ENCODE measurements at regions not wholly inside any gene's neighbourhood (a gene's known extent, or its start where the extent isn't known, plus 50 kb on each side); places are given as distances from the start of the nearest gene placed in this dataset.

GRCh38 chr1:193494368-193494767, 308.0 kb upstream of the B3GALT2 start:
- H3K4me3 ChIP-seq (ENCODE audit: low read length in 3 of 3) = no peak overlapping the region
- no peaks in the 10 kb centered on the region for H3K4me1 ChIP-seq (ENCODE audit: control insufficient read depth in 3 of 3, insufficient read depth in 3 of 3, low read length in 3 of 3)
- H3K27ac ChIP-seq (ENCODE audit: low read depth, low read length) = no peak overlapping the region
- no peaks in the 10 kb centered on the region for H3K27me3 ChIP-seq (ENCODE audit: control insufficient read depth in 3 of 3, insufficient read depth in 3 of 3, low read length in 3 of 3)
- H3K9me3 ChIP-seq (ENCODE audit: control insufficient read depth in 3 of 3, low read length in 3 of 3) = peaks cover 0 to 2% (median 0%) of the 10 kb centered on the region in 3 donors
- H3K9ac ChIP-seq (ENCODE audit: low read depth in 1 of 3, low read length in 3 of 3) = no peak overlapping the region
- no peaks in the 10 kb centered on the region for H3K36me3 ChIP-seq (ENCODE audit: control insufficient read depth in 3 of 3, insufficient read depth in 3 of 3, low read length in 3 of 3)

- H3K27ac ChIP-seq (ENCODE audit: low read depth, low read length) = no peak overlapping the region
Measured at GRCh38 chr1:193489191-193489590, 302.8 kb upstream of the B3GALT2 start.

GRCh38 chr1:193487722-193488121, 301.3 kb upstream of the B3GALT2 start:
- no peak overlapping the region for H3K27ac ChIP-seq (ENCODE audit: low read depth, low read length)
- no peaks in the 10 kb centered on the region for H3K36me3 ChIP-seq (ENCODE audit: control insufficient read depth in 3 of 3, insufficient read depth in 3 of 3, low read length in 3 of 3)
- H3K4me3 ChIP-seq (ENCODE audit: low read length in 3 of 3) = no peak overlapping the region
- H3K27me3 ChIP-seq (ENCODE audit: control insufficient read depth in 3 of 3, insufficient read depth in 3 of 3, low read length in 3 of 3) = no peaks in the 10 kb centered on the region
- no peaks in the 10 kb centered on the region for H3K4me1 ChIP-seq (ENCODE audit: control insufficient read depth in 3 of 3, insufficient read depth in 3 of 3, low read length in 3 of 3)
- peaks cover 0 to 2% (median 0%) of the 10 kb centered on the region in 3 donors for H3K9me3 ChIP-seq (ENCODE audit: control insufficient read depth in 3 of 3, low read length in 3 of 3)
- no peak overlapping the region for H3K9ac ChIP-seq (ENCODE audit: low read depth in 1 of 3, low read length in 3 of 3)

More at GRCh38 chr1:193489191-193489590, 302.8 kb upstream of the B3GALT2 start:
- H3K27me3 ChIP-seq (ENCODE audit: control insufficient read depth in 3 of 3, insufficient read depth in 3 of 3, low read length in 3 of 3) = no peaks in the 10 kb centered on the region
- no peak overlapping the region for H3K9ac ChIP-seq (ENCODE audit: low read depth in 1 of 3, low read length in 3 of 3)
- H3K4me3 ChIP-seq (ENCODE audit: low read length in 3 of 3) = no peak overlapping the region
- H3K9me3 ChIP-seq (ENCODE audit: control insufficient read depth in 3 of 3, low read length in 3 of 3) = peaks cover 0 to 2% (median 0%) of the 10 kb centered on the region in 3 donors
- H3K36me3 ChIP-seq (ENCODE audit: control insufficient read depth in 3 of 3, insufficient read depth in 3 of 3, low read length in 3 of 3) = no peaks in the 10 kb centered on the region
- no peaks in the 10 kb centered on the region for H3K4me1 ChIP-seq (ENCODE audit: control insufficient read depth in 3 of 3, insufficient read depth in 3 of 3, low read length in 3 of 3)

GRCh38 chr1:193486671-193487229, 300.3 kb upstream of the B3GALT2 start:
- H3K4me1 ChIP-seq (ENCODE audit: control insufficient read depth in 3 of 3, insufficient read depth in 3 of 3, low read length in 3 of 3) = no peaks in the 10 kb centered on the region
- no peak overlapping the region for H3K4me3 ChIP-seq (ENCODE audit: low read length in 3 of 3)

GRCh38 chr1:193480755-193481154, 294.3 kb upstream of the B3GALT2 start:
- no peaks in the 10 kb centered on the region for H3K36me3 ChIP-seq (ENCODE audit: control insufficient read depth in 3 of 3, insufficient read depth in 3 of 3, low read length in 3 of 3)
- no peak overlapping the region for H3K27ac ChIP-seq (ENCODE audit: low read depth, low read length)
- H3K27me3 ChIP-seq (ENCODE audit: control insufficient read depth in 3 of 3, insufficient read depth in 3 of 3, low read length in 3 of 3) = no peaks in the 10 kb centered on the region
- H3K9ac ChIP-seq (ENCODE audit: low read depth in 1 of 3, low read length in 3 of 3) = no peak overlapping the region
- H3K4me3 ChIP-seq (ENCODE audit: low read length in 3 of 3) = no peak overlapping the region
- no peaks in the 10 kb centered on the region for H3K9me3 ChIP-seq (ENCODE audit: control insufficient read depth in 3 of 3, low read length in 3 of 3)
- H3K4me1 ChIP-seq (ENCODE audit: control insufficient read depth in 3 of 3, insufficient read depth in 3 of 3, low read length in 3 of 3) = no peaks in the 10 kb centered on the region

More at GRCh38 chr1:193486671-193487229, 300.3 kb upstream of the B3GALT2 start:
- H3K9ac ChIP-seq (ENCODE audit: low read depth in 1 of 3, low read length in 3 of 3) = no peak overlapping the region
- no peak overlapping the region for H3K27ac ChIP-seq (ENCODE audit: low read depth, low read length)
- no peaks in the 10 kb centered on the region for H3K27me3 ChIP-seq (ENCODE audit: control insufficient read depth in 3 of 3, insufficient read depth in 3 of 3, low read length in 3 of 3)
- peaks cover 0 to 2% (median 0%) of the 10 kb centered on the region in 3 donors for H3K9me3 ChIP-seq (ENCODE audit: control insufficient read depth in 3 of 3, low read length in 3 of 3)
- H3K36me3 ChIP-seq (ENCODE audit: control insufficient read depth in 3 of 3, insufficient read depth in 3 of 3, low read length in 3 of 3) = no peaks in the 10 kb centered on the region

- no peak overlapping the region for H3K9ac ChIP-seq (ENCODE audit: low read depth in 1 of 3, low read length in 3 of 3)
Measured at GRCh38 chr1:193479187-193479586, 292.8 kb upstream of the B3GALT2 start.

GRCh38 chr1:193476748-193477147, 290.3 kb upstream of the B3GALT2 start:
- no peak overlapping the region for H3K27ac ChIP-seq (ENCODE audit: low read depth, low read length)
- no peaks in the 10 kb centered on the region for H3K36me3 ChIP-seq (ENCODE audit: control insufficient read depth in 3 of 3, insufficient read depth in 3 of 3, low read length in 3 of 3)
- no peak overlapping the region for H3K9ac ChIP-seq (ENCODE audit: low read depth in 1 of 3, low read length in 3 of 3)
- H3K4me1 ChIP-seq (ENCODE audit: control insufficient read depth in 3 of 3, insufficient read depth in 3 of 3, low read length in 3 of 3) = no peaks in the 10 kb centered on the region
- H3K9me3 ChIP-seq (ENCODE audit: control insufficient read depth in 3 of 3, low read length in 3 of 3) = no peaks in the 10 kb centered on the region
- no peaks in the 10 kb centered on the region for H3K27me3 ChIP-seq (ENCODE audit: control insufficient read depth in 3 of 3, insufficient read depth in 3 of 3, low read length in 3 of 3)
- no peak overlapping the region for H3K4me3 ChIP-seq (ENCODE audit: low read length in 3 of 3)

More at GRCh38 chr1:193479187-193479586, 292.8 kb upstream of the B3GALT2 start:
- Histone ChIP-seq H3K36me3 (ENCODE audit: control insufficient read depth in 3 of 3, insufficient read depth in 3 of 3, low read length in 3 of 3) (no peaks in the 10 kb centered on the region), H3K9me3 (ENCODE audit: control insufficient read depth in 3 of 3, low read length in 3 of 3) (no peaks in the 10 kb centered on the region), H3K27me3 (ENCODE audit: control insufficient read depth in 3 of 3, insufficient read depth in 3 of 3, low read length in 3 of 3) (no peaks in the 10 kb centered on the region), H3K4me1 (ENCODE audit: control insufficient read depth in 3 of 3, insufficient read depth in 3 of 3, low read length in 3 of 3) (no peaks in the 10 kb centered on the region), H3K27ac (ENCODE audit: low read depth, low read length) (no peak overlapping the region), H3K4me3 (ENCODE audit: low read length in 3 of 3) (no peak overlapping the region)

- Histone ChIP-seq H3K9ac (ENCODE audit: low read depth in 1 of 3, low read length in 3 of 3) (no peak overlapping the region), H3K36me3 (ENCODE audit: control insufficient read depth in 3 of 3, insufficient read depth in 3 of 3, low read length in 3 of 3) (no peaks in the 10 kb centered on the region), H3K4me3 (ENCODE audit: low read length in 3 of 3) (no peak overlapping the region), H3K27me3 (ENCODE audit: control insufficient read depth in 3 of 3, insufficient read depth in 3 of 3, low read length in 3 of 3) (no peaks in the 10 kb centered on the region), H3K4me1 (ENCODE audit: control insufficient read depth in 3 of 3, insufficient read depth in 3 of 3, low read length in 3 of 3) (no peaks in the 10 kb centered on the region), H3K27ac (ENCODE audit: low read depth, low read length) (no peak overlapping the region), H3K9me3 (ENCODE audit: control insufficient read depth in 3 of 3, low read length in 3 of 3) (no peaks in the 10 kb centered on the region)
Measured at GRCh38 chr1:193473932-193474331, 287.5 kb upstream of the B3GALT2 start.

- no peaks in the 10 kb centered on the region for H3K9me3 ChIP-seq (ENCODE audit: control insufficient read depth in 3 of 3, low read length in 3 of 3)
- H3K36me3 ChIP-seq (ENCODE audit: control insufficient read depth in 3 of 3, insufficient read depth in 3 of 3, low read length in 3 of 3) = no peaks in the 10 kb centered on the region
Measured at GRCh38 chr1:193472838-193473398, 286.5 kb upstream of the B3GALT2 start.

GRCh38 chr1:193472430-193472829, 286.0 kb upstream of the B3GALT2 start:
- no peak overlapping the region for H3K4me3 ChIP-seq (ENCODE audit: low read length in 3 of 3)
- no peaks in the 10 kb centered on the region for H3K4me1 ChIP-seq (ENCODE audit: control insufficient read depth in 3 of 3, insufficient read depth in 3 of 3, low read length in 3 of 3)
- no peak overlapping the region for H3K27ac ChIP-seq (ENCODE audit: low read depth, low read length)
- no peaks in the 10 kb centered on the region for H3K36me3 ChIP-seq (ENCODE audit: control insufficient read depth in 3 of 3, insufficient read depth in 3 of 3, low read length in 3 of 3)
- no peaks in the 10 kb centered on the region for H3K27me3 ChIP-seq (ENCODE audit: control insufficient read depth in 3 of 3, insufficient read depth in 3 of 3, low read length in 3 of 3)
- H3K9me3 ChIP-seq (ENCODE audit: control insufficient read depth in 3 of 3, low read length in 3 of 3) = no peaks in the 10 kb centered on the region
- H3K9ac ChIP-seq (ENCODE audit: low read depth in 1 of 3, low read length in 3 of 3) = no peak overlapping the region

More at GRCh38 chr1:193472838-193473398, 286.5 kb upstream of the B3GALT2 start:
- H3K27ac ChIP-seq (ENCODE audit: low read depth, low read length) = no peak overlapping the region
- no peak overlapping the region for H3K9ac ChIP-seq (ENCODE audit: low read depth in 1 of 3, low read length in 3 of 3)
- no peaks in the 10 kb centered on the region for H3K4me1 ChIP-seq (ENCODE audit: control insufficient read depth in 3 of 3, insufficient read depth in 3 of 3, low read length in 3 of 3)
- no peaks in the 10 kb centered on the region for H3K27me3 ChIP-seq (ENCODE audit: control insufficient read depth in 3 of 3, insufficient read depth in 3 of 3, low read length in 3 of 3)
- H3K4me3 ChIP-seq (ENCODE audit: low read length in 3 of 3) = no peak overlapping the region
